RWPE2 (cell line): ENCODE measurements at regions not wholly inside any gene's neighbourhood (a gene's known extent, or its start where the extent isn't known, plus 50 kb on each side); places are given as distances from the start of the nearest gene placed in this dataset.
A peak's percentile ranks its signal among the peaks of the same experiment; 100 is the strongest.

Source experiments
- ATAC-seq: fragments of 200-7000 bp; cut with Tn5 transposase; 3 replicates; pipeline ENCODE4 v1.9.1; 2021; ENCODE audit warnings: low read depth
- DNase-seq: peaks from one replicate; pipeline ENCODE4 v3.0.0-alpha.2; 2020; ENCODE audit warnings: low spot score
- H3K27ac ChIP-seq: fragments of 450-650 bp; 2 replicates; pipeline ENCODE4 v1.5.1; 2017; ENCODE audit warnings: mild to moderate bottlenecking; ENCODE audit not compliant: poor library complexity, severe bottlenecking
- H3K27me3 ChIP-seq: fragments of 250-450 bp; sonication (Bioruptor Pico); 2 replicates; pipeline ENCODE4 v1.5.1; 2021; ENCODE audit warnings: mild to moderate bottlenecking, moderate library complexity; ENCODE audit not compliant: insufficient read depth, poor library complexity, severe bottlenecking
- H3K36me3 ChIP-seq: fragments of 250-450 bp; sonication (Bioruptor Pico); 2 replicates; pipeline ENCODE4 v1.5.1; 2020; ENCODE audit warnings: low read depth, mild to moderate bottlenecking, moderate library complexity
- H3K4me1 ChIP-seq: fragments of 250-450 bp; sonication (Bioruptor Pico); 2 replicates; pipeline ENCODE4 v1.5.1; 2021; ENCODE audit warnings: mild to moderate bottlenecking, moderate library complexity; ENCODE audit not compliant: insufficient read depth, poor library complexity, severe bottlenecking
- H3K4me3 ChIP-seq: fragments of 250-450 bp; sonication (Bioruptor Pico); 2 replicates; pipeline ENCODE4 v1.5.1; 2021; ENCODE audit warnings: mild to moderate bottlenecking, moderate library complexity; ENCODE audit not compliant: severe bottlenecking
- H3K9me3 ChIP-seq: fragments of 250-450 bp; sonication (Bioruptor Pico); 2 replicates; pipeline ENCODE4 v1.5.1; 2021; ENCODE audit warnings: mild to moderate bottlenecking, moderate library complexity; ENCODE audit not compliant: severe bottlenecking
- TF ChIP-seq, protein P1 (sequence below): fragments of 450-650 bp; IDR thresholded peaks from one replicate; pipeline ENCODE4 v1.5.1; 2017; ENCODE audit warnings: mild to moderate bottlenecking, moderate library complexity; ENCODE audit not compliant: poor library complexity, severe bottlenecking

DNA sequence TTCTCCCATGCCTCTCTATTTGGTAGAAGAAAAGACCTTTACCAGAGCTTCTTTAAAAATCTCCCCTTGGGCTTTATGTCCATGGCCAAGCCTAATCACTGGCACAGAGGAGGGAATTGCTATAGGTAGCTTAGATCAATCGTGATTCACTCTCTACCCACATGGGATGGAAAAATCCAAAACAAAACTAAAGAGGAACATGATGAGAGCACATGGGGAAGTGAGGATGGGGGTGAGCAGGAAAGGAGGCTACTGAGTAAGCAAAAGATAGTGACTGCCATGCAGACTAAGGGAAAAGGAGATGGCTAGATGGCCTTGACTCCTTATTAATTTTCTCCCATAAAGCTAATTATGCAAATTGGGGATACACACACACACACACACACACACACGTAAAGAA is 201.2 kb downstream of the HS3ST3A1 start:
- H3K27ac ChIP-seq: no peak overlapping the region
- H3K4me3 ChIP-seq: no peak overlapping the region
- ATAC-seq (no peak), DNase-seq (no peak)
- H3K9me3 ChIP-seq: no peaks in the 10 kb centered on the region
- H3K27me3 ChIP-seq: no peaks in the 10 kb centered on the region
- H3K36me3 ChIP-seq: no peaks in the 10 kb centered on the region
- TF ChIP-seq, protein P1, sequence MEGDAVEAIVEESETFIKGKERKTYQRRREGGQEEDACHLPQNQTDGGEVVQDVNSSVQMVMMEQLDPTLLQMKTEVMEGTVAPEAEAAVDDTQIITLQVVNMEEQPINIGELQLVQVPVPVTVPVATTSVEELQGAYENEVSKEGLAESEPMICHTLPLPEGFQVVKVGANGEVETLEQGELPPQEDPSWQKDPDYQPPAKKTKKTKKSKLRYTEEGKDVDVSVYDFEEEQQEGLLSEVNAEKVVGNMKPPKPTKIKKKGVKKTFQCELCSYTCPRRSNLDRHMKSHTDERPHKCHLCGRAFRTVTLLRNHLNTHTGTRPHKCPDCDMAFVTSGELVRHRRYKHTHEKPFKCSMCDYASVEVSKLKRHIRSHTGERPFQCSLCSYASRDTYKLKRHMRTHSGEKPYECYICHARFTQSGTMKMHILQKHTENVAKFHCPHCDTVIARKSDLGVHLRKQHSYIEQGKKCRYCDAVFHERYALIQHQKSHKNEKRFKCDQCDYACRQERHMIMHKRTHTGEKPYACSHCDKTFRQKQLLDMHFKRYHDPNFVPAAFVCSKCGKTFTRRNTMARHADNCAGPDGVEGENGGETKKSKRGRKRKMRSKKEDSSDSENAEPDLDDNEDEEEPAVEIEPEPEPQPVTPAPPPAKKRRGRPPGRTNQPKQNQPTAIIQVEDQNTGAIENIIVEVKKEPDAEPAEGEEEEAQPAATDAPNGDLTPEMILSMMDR: no peak
- peaks cover 8% of the 10 kb centered on the region for H3K4me1 ChIP-seq

DNA sequence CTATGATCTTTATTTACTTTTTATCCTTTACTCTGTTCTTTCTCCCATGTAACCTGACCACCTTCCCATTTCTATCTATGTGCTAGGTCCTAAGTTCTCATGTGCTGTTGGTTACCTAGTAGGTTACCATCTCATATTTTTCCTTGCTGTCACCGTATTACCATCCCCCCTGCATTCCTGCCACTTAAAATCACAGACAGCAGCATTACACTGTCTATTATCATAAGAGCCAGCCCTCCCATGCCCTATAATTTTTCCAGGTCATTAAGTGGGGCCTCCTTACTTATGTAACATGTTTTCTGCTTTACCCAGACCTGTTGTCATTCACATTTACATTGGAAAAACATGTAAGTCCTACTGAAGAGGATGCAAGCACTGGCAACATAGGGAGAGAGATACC is 202.9 kb downstream of the HS3ST3A1 start:
- DNase-seq: no peak
- no peak overlapping the region for H3K4me3 ChIP-seq

DNA sequence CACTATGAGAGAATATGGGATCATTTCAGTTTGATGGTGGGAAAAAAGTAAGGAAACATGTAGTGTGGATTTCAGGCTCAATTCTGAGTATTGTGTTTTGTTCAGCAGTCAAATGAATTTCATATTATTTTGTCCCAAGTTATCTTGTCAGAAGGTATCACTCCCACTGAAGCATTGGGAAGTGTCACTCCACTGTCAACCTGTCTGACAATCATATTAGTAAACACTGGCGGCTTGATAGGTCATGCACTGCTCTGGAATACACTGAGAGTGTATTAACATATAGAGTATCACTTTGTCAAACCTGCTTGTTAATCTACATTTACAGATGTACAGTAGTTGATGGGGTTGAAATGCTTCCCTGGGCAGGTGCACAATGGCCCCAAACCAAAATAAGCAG is 203.6 kb downstream of the HS3ST3A1 start:
- H3K4me1 ChIP-seq: peaks cover 24% of the 10 kb centered on the region
- H3K27ac ChIP-seq: no peak overlapping the region
- no peak for ATAC-seq
- no peaks in the 10 kb centered on the region for H3K9me3 ChIP-seq
- TF ChIP-seq, protein P1: no peak
- H3K27me3 ChIP-seq: no peaks in the 10 kb centered on the region
- no peak for DNase-seq
- H3K36me3 ChIP-seq: no peaks in the 10 kb centered on the region
- H3K4me3 ChIP-seq: no peak overlapping the region

More for the DNA sequence above, 202.9 kb downstream of the HS3ST3A1 start:
- Histone ChIP-seq H3K9me3 (no peaks in the 10 kb centered on the region), H3K27ac (no peak overlapping the region), H3K4me1 (peaks cover 20% of the 10 kb centered on the region), H3K36me3 (no peaks in the 10 kb centered on the region), H3K27me3 (no peaks in the 10 kb centered on the region)
- no peak for ATAC-seq
- TF ChIP-seq, protein P1: no peak

DNA sequence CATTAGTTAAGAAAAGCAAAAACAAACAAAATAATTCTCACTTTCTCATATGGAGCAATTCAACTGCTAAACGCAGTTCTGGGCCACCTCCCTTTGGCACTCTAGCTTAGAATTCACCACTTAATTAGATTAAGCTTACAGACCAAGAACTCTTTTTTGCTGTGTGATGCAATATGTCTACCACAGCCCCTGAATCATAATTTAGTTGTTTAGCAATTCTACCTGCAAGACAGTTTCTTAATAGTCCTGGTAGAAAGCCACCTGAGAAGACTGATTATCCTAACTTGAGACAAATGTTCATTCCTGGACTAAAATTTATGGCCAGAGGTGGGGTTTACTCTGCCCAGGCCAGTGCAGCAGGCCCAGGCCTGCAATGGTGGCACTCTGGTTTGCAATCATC is 205.9 kb downstream of the HS3ST3A1 start:
- TF ChIP-seq, protein P1: no peak

DNA sequence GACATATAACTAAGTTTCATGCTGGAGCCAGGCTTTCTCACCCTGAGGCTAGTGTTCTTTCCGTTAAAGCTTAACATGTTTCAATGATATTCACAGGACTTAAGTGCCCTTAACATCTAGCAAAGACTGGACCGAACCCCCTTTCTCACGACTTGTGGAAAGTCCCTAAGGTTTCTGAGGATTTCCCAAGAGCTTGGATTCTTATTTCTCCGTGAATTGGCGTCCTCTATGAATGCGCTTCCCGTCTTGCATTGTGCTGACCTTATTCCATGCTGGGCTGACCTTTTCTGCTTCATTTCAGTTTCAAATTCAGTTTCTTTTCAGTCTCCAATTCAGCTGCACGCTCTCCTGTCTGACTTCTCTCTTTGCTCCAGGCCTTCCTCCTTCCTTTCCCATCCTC is 206.4 kb downstream of the HS3ST3A1 start:
- ATAC-seq (no peak), DNase-seq (no peak)
- H3K4me1 ChIP-seq: peaks cover 34% of the 10 kb centered on the region
- TF ChIP-seq, protein P1: no peak
- H3K4me3 ChIP-seq: no peak overlapping the region
- H3K27ac ChIP-seq: peak overlapping the region; percentile 71
- H3K9me3 ChIP-seq: no peaks in the 10 kb centered on the region
- H3K36me3 ChIP-seq: no peaks in the 10 kb centered on the region
- H3K27me3 ChIP-seq: no peaks in the 10 kb centered on the region

More for the DNA sequence above, 205.9 kb downstream of the HS3ST3A1 start:
- peak overlapping the region; percentile 71 for H3K27ac ChIP-seq
- ATAC-seq (peak; percentile 72), DNase-seq (no peak)
- no peaks in the 10 kb centered on the region for H3K9me3 ChIP-seq
- H3K27me3 ChIP-seq: no peaks in the 10 kb centered on the region
- H3K36me3 ChIP-seq: no peaks in the 10 kb centered on the region
- H3K4me1 ChIP-seq: peaks cover 34% of the 10 kb centered on the region
- H3K4me3 ChIP-seq: no peak overlapping the region
